ENCODE measurements at regions not wholly inside any gene's neighbourhood (a gene's known extent, or its start where the extent isn't known, plus 50 kb on each side); places are given as distances from the start of the nearest gene placed in this dataset.

DNA sequence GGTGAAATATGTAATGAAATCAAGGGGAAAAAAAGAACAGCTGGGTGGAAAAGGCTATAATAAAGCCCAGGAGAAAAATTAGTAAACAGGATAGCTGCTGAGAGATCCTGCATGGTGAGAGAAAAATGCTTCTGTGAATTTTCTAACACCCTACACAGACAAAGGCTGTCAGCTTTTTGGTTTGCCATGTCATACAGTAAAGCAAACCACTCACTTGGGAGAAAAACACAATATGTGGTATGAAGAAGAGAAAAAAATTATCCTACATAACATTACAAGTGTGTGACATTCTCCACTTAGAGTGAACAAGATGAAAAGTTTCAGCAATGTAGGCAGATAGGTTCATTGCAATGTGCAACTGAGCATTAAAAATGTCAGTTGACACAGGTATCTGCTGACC is 133.6 kb downstream of the PLPPR4 start:
- TF ChIP-seq, protein P1, sequence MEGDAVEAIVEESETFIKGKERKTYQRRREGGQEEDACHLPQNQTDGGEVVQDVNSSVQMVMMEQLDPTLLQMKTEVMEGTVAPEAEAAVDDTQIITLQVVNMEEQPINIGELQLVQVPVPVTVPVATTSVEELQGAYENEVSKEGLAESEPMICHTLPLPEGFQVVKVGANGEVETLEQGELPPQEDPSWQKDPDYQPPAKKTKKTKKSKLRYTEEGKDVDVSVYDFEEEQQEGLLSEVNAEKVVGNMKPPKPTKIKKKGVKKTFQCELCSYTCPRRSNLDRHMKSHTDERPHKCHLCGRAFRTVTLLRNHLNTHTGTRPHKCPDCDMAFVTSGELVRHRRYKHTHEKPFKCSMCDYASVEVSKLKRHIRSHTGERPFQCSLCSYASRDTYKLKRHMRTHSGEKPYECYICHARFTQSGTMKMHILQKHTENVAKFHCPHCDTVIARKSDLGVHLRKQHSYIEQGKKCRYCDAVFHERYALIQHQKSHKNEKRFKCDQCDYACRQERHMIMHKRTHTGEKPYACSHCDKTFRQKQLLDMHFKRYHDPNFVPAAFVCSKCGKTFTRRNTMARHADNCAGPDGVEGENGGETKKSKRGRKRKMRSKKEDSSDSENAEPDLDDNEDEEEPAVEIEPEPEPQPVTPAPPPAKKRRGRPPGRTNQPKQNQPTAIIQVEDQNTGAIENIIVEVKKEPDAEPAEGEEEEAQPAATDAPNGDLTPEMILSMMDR (IDR thresholded peaks at IDR 0.05), result no peak
- no peak for TF ChIP-seq POLR2A (IDR thresholded peaks at IDR 0.05)
